GM18508 (cell line): ENCODE measurements at regions not wholly inside any gene's neighbourhood (a gene's known extent, or its start where the extent isn't known, plus 50 kb on each side); places are given as distances from the start of the nearest gene placed in this dataset.
A peak's percentile ranks its signal among the peaks of the same experiment; 100 is the strongest.

Experiments used
- ATAC-seq: cut with Tn5 transposase; IDR thresholded peaks from one replicate; pipeline ENCODE4 v1.9.1; 2021; ENCODE audit warnings: moderate number of reproducible peaks; ENCODE audit not compliant: insufficient read depth, unreplicated experiment

GRCh38 chr5:53820802-53821171 is 260.3 kb downstream of the NDUFS4 start:
- ATAC-seq = peak; percentile 92

- no peak for ATAC-seq
Measured at GRCh38 chr5:53825016-53825415, 264.6 kb downstream of the NDUFS4 start.

GRCh38 chr5:53825926-53826325 is 265.5 kb downstream of the NDUFS4 start:
- ATAC-seq = no peak

- no peak for ATAC-seq
Measured at GRCh38 chr5:53826504-53826903, 266.1 kb downstream of the NDUFS4 start.

- ATAC-seq = no peak
Measured at GRCh38 chr5:53827211-53827651, 266.8 kb downstream of the NDUFS4 start.

GRCh38 chr5:53831496-53831895 is 271.1 kb downstream of the NDUFS4 start:
- ATAC-seq = no peak
